Adipose tissue (tissue), 3 donors: ENCODE measurements at regions not wholly inside any gene's neighbourhood (a gene's known extent, or its start where the extent isn't known, plus 50 kb on each side); places are given as distances from the start of the nearest gene placed in this dataset.

Experiments used
- H3K27ac ChIP-seq: one replicate; pipeline ENCODE4 v1.5.1; 2013; ENCODE audit warnings: low read depth, low read length
- WGBS, 3 donors: extraction: QIAGEN DNeasy Blood & Tissue Kit; methylation state at CpG; one replicate each; pipeline ENCODE4 v1.1.7; 2013; 5-methylcytosine and 5-hydroxymethylcytosine counted together
- donor health status: healthy with polysubstance abuse.
- donor health status: Bipolar disorder and iron deficiency.
- donor health status: healthy.

- H3K27ac ChIP-seq = no peak overlapping the region
- WGBS, 3 donors = 46 to 67% (median 60%) methylated on average over 21 to 22 of the region's 22 CpGs
Measured at GRCh38 chr15:31265871-31266711, 60.5 kb upstream of the KLF13 start.

GRCh38 chr15:31266712-31267111, 59.9 kb upstream of the KLF13 start:
- WGBS, 3 donors = 61 to 82% (median 63%) methylated on average over 13 of the region's 13 CpGs
- peak overlapping the region; percentile 52 for H3K27ac ChIP-seq

DNA sequence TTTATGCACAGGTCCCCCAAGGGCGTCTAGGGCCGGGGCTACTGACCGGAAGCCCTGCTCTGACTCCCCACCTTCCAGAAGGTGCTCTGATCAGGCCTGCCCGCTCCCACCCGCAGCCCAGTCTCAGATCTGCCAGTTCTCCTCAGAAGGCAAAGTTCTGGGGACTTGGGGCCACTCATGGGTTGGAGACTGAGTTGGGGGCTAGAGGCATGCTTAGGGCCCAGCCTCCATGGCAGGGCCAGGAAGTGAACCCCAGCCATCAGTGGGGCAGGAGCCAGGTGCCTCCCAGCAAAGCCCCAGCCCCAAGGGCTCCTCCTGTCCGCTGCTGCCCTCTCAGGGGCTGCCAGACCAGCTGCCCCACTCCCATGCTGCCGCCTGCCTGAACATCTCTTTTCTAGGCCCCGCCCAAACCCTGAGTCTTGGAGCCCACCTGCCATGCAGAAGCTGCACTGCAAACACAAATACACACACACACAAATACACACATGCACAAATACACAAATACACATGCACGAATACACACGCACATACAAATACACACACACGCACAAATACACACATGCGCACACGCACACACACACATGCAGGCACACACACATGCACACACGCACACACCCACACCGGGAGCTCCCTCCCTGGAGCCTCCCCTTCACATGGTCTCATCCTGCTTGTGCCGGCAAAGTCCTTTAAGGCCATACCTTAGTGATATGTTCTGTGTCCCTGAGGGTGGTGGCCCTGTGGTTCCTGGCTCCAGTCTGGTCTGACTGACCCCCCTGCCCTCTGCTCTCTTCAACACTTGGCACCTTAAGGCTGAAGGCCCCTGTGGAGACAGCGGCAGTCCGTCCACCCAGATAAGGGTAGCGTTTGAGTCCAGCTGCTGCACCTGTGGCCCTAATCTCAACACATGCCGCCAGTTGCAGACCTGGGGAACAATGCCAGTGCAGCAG, 59.2 kb upstream of the KLF13 start:
- 80 to 82% (median 81%) methylated on average over 19 to 20 of the region's 20 CpGs for WGBS, 3 donors
- peak overlapping the region; percentile 52 for H3K27ac ChIP-seq

GRCh38 chr15:31268108-31268501, 58.5 kb upstream of the KLF13 start:
- WGBS, 3 donors = 53 to 66% (median 57%) methylated on average over 2 of the region's 2 CpGs
- no peak overlapping the region for H3K27ac ChIP-seq

DNA sequence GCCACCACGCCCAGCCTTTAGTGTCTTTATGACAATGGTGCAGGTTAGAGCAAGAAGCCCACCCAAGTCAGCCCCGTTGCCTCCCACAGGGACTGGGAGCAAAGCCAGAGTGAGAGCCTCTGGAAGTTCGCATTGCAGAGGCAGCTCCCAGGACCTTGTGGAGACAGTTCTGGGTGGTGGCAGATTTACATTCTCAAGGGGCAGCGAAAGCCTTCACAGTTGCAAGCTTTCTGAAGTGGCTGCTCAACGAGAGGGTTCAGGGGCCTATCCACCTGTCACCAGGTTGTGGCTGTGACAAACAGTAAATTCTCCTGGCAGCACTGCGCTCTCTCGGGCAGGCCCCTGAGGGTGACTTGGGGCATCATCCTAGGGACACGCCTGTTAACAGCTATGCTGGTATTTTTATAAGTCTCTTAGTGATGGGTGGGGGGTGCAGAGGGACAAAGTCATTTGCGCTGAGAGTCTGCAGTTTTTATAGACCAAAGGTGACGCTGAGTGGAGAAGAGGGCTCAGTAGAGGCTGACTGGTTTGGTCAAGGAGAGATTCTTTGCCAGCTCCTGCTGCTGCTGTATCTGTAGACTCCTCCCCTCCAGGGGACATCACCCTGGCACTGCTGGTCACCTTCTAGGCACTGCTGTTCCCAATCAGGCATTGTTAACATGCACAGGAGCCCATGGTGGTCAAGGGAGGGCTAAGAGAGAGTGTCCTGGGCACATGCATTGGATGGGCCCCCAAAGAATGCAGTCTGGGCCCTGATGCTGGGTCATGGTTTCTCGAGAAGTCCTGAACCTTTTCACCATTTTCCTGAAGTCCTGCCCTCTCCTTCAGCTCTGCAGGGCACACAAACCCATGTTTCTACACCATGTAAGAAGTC, 57.5 kb upstream of the KLF13 start:
- no peak overlapping the region for H3K27ac ChIP-seq
- WGBS, 3 donors = 83 to 90% (median 88%) methylated on average over 11 of the region's 11 CpGs

- H3K27ac ChIP-seq = no peak overlapping the region
- WGBS, 3 donors = 94 to 96% (median 94%) methylated on average over 5 of the region's 5 CpGs
Measured at GRCh38 chr15:31269816-31270575, 56.6 kb upstream of the KLF13 start.

DNA sequence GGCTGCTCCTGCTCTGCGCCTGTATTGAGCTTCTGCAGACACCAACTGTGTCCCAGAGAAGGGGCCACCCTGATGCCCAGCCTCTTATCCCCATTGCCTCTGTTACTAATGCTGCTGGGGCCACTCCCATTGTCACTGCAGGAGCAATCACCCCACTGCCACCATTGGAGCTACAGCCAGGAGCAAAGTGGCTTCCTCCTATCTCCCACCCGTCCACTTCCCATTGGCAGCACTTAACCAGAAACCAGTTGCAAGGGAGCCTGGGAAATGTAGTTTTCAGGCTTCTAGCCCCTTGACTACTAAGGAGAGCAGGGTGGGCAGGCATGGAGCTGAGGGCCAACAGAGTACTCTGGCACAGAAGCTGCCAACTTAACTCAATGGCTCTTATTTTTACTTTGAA, 55.9 kb upstream of the KLF13 start:
- 69 to 89% (median 73%) methylated on average over 2 of the region's 2 CpGs for WGBS, 3 donors
- no peak overlapping the region for H3K27ac ChIP-seq

GRCh38 chr15:31271224-31271635, 55.4 kb upstream of the KLF13 start:
- WGBS, 3 donors = 85 to 88% (median 87%) methylated on average over 10 of the region's 10 CpGs
- no peak overlapping the region for H3K27ac ChIP-seq

DNA sequence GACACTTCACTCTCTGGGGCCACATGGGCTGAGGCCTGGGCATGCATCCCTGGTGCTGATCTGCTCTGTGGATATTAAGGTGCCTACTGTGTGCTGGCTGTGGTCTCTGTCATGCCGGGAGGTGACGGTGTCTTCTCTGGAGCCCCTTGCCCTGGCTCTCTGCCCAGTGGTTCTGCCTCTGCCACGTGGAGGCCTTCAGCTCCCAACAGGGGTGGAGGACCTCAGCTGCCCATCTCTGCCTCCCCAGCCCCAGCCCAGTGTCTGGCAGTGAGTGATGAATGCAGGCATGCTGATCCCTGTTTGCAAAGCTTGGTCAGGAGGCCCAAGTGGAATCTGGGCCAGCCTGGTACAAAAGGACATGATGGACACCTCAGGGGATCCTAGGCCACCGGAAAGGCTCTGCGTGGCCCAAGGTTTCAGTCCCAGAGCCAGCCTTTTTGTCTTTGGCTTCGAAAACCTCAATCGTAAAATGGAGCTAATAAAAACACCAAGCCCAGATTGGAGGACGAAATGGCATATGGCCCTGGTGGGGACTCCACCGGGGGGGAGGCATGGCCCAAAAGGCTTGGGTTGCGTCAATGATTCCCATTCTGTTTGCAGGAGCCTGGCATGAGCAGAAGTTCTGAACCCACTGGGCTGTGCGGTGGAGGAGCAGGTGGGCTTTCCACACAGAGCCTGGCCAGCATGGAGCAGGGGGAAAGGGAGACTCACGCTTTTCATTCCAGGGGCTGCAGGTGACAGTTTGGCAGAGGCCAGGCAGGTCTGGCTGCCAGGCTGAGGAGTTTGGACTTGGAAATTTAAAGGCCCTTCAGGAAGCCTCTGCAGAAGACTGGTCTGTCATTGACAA, 54.7 kb upstream of the KLF13 start:
- WGBS, 3 donors = 90 to 96% (median 92%) methylated on average over 12 of the region's 12 CpGs
- no peak overlapping the region for H3K27ac ChIP-seq

DNA sequence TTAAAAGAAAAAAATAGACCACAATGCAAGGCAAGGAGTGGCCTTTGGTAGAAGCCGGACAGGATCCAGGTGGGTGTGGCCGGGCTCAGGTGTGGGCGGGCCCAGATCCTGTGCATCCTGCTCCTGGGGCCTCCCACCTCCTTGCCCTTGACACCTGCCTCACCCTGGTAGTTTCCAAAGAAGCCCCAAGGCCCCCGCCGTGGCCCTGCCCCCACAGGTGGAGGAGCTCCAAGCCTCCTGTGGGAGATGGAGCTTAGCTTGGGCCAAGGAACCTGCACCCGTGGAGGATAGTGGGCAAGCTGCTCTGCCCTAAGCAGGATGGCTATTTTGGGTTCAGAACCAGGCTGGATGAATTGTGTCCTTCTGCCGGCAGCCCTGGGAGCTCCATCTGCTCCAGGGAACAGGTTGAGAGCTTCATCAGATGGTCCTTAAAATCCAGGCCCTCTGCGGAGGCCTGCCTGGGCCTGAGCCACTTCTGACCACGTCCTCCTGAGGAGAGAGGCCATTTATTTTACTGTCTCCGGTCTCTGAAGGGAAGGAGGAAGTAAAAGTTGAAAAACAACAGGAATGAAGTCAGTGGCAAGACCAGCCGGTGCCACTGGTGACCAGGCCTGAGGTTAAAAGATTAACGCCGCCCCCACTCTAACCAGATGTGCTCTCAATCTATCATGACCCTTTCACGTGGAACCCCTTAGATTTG, 53.9 kb upstream of the KLF13 start:
- H3K27ac ChIP-seq = no peak overlapping the region
- 66 to 76% (median 70%) methylated on average over 14 of the region's 14 CpGs for WGBS, 3 donors

- 83 to 93% (median 85%) methylated on average over 20 of the region's 20 CpGs for WGBS, 3 donors
- H3K27ac ChIP-seq = no peak overlapping the region
Measured at GRCh38 chr15:31273258-31273941, 53.2 kb upstream of the KLF13 start.

- H3K27ac ChIP-seq = no peak overlapping the region
- WGBS, 3 donors = 70 to 75% (median 71%) methylated on average over 13 to 14 of the region's 14 CpGs
Measured at GRCh38 chr15:31274496-31275330, 51.9 kb upstream of the KLF13 start.

DNA sequence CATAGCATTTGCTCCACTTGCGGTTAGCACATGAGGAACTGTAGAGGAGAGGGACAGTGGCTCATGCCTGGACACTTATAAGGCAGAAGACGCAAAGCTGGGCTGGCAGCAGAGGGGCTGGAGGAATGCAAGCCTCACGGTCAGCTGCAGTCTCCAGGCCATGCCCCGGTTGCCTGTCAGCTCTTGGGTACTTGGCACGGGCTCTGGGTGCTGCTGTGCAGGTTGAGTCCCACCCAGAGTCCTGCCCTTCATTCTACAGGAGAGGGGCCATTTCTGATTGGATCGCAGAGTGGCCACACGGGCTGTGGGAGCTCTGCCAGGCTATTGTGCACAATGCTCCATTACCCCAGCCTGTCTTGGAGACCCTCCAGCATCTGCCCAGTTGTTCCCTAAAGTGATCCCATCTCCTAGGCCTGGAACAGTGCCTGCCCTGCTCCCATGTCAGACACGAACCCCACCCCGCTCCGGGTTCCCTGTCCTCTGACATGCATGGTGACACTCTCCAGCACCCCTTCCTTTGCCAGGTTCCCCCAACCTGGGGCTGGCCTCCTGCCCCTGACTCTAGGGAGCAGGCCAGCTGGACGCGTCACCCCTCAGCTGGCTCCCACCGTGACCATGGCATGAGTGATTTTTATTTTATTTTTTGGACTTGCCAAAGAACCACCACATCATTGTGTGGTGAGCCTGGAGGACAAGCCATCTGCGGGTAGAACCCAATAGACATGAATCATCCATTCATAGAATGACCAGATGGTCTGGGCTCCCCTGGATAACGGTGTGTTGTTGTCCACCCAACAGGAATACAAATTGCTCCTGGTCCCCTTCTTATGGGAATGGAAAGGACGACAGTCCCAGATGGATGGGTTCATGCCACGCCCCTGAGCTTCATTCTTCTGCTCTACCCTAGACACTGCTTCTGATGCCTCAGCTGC, 51.0 kb upstream of the KLF13 start:
- WGBS, 3 donors = 86 to 92% (median 92%) methylated on average over 17 of the region's 17 CpGs
- H3K27ac ChIP-seq = no peak overlapping the region
